ENCODE measurements at regions not wholly inside any gene's neighbourhood (a gene's known extent, or its start where the extent isn't known, plus 50 kb on each side); places are given as distances from the start of the nearest gene placed in this dataset.

DNA sequence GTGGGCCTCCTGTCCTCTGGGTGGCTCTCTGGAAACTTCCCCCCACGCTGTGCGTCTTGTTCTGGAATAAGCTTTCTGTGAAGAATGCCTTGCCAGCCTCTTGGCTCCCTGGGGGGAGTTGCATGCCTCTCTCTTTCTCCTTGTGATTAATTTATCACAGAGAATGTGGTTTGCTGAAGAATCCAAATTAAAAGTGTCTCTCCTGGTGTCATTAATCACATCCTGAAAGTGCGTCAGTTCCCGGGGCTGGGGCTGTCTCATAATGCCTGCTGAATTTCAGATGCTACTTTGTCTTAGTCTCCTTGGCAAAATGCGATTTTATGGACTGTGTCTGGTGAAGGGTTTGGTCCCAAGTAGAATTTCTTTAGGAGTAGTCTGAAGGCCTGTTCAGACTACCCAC lies 787.7 kb upstream of the TMEM132C start:
- H3K27ac ChIP-seq, result no peak overlapping the region
- TF ChIP-seq, protein P1, sequence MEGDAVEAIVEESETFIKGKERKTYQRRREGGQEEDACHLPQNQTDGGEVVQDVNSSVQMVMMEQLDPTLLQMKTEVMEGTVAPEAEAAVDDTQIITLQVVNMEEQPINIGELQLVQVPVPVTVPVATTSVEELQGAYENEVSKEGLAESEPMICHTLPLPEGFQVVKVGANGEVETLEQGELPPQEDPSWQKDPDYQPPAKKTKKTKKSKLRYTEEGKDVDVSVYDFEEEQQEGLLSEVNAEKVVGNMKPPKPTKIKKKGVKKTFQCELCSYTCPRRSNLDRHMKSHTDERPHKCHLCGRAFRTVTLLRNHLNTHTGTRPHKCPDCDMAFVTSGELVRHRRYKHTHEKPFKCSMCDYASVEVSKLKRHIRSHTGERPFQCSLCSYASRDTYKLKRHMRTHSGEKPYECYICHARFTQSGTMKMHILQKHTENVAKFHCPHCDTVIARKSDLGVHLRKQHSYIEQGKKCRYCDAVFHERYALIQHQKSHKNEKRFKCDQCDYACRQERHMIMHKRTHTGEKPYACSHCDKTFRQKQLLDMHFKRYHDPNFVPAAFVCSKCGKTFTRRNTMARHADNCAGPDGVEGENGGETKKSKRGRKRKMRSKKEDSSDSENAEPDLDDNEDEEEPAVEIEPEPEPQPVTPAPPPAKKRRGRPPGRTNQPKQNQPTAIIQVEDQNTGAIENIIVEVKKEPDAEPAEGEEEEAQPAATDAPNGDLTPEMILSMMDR (conservative IDR thresholded peaks at IDR 0.05), result no peak

DNA sequence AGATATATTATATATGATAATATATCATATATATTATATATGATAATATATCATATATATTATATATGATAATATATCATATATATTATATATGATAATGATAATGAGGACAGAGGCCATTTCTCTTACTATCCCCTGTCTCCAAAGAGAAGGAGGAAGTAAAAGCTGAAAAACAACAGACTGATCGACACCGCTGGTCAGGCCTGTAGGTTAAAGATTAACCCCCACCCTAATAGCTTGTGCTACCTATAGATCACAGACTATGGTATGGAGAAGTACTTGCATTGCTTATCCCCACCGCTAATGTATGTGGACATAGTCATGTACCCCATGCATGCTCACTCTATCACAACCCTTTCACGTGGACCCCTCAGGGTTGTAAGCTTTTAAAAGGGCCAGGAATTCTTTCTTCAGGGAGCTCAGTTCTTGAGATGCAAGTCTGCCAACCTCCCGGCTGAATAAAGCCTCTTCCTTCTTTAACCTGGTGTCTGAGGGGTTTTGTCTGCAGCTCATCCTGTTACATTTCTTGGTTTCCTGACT lies 786.1 kb upstream of the TMEM132C start:
- H3K27ac ChIP-seq, result no peak overlapping the region
- TF ChIP-seq, protein P1 (conservative IDR thresholded peaks at IDR 0.05), result no peak

DNA sequence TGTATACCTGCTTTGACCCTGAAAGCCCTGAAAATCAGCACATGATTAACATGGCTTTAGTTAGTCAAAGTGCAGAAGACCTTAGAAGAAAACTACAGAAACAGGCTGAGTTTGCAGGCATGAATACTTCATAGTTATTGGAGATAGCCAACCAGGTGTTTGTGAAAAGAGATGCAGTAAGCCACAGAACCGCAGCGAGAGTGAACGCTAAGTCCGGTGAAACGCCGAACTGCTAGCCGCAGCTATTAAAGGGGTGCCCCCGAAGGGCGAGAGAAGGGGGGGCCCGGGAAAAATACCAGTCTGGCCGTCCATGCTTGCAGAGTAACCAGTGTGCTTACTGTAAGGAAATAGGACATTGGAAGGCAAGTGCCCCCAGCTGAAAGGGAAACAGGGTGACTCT lies 784.0 kb upstream of the TMEM132C start:
- TF ChIP-seq, protein P1 (conservative IDR thresholded peaks at IDR 0.05), result no peak
- H3K27ac ChIP-seq, result no peak overlapping the region

DNA sequence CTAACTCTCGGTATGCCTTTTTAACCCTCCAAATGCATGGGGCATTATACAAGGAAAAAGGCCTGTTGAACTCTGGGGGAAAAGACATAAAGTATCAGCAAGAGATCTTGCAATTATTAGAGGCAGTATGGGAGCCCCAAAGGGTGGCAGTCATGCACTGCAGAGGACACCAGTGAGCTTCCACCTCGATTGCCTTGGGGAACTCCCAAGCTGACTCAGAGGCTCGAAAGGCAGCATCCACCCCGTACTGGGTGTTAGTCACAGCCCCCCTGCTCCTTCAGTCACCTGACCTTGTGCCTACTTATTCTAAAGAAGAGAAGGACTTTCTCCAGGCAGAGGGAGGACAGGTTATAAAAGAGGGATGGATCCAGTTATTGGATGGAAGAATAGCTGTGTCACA lies 781.4 kb upstream of the TMEM132C start:
- H3K27ac ChIP-seq, result no peak overlapping the region
- TF ChIP-seq, protein P1 (conservative IDR thresholded peaks at IDR 0.05), result no peak

DNA sequence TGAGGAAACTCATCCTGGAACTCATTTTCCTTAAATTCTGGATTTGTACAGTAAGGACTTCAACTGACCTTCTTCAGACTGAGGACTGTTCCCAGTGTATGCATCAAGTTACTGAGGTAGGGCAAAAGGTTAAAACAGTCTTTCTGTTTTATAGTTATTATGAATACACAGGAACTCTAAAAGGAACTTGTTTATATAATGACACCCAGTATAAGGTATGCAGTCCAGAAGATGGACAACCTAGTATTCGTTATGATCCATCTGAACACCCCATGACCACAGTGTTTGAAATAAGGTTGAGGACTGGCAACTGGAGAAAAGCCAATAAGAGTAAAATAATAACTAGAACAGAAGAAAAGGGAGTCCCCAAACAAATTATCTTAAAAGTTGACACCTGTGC lies 779.9 kb upstream of the TMEM132C start:
- no peak overlapping the region for H3K27ac ChIP-seq
- TF ChIP-seq, protein P1 (conservative IDR thresholded peaks at IDR 0.05), result no peak

DNA sequence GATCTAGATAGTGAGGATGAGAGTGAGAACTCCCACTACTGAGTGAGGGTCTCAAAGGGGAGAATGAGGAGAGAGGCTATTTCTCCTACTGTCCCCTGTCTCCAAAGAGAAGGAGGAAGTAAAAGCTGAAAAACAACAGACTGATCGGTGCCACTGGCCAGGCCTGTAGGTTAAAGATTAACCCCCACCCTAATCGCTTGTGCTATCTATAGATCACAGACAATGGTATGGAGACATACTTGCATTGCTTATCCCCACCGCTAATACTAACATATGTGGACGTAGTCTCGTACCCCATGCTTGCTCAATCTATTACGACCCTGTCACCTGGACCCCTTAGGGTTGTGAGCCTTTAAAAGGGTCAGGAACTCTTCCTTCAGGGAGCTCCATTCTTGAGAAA lies 777.9 kb upstream of the TMEM132C start:
- TF ChIP-seq, protein P1 (conservative IDR thresholded peaks at IDR 0.05), result no peak

DNA sequence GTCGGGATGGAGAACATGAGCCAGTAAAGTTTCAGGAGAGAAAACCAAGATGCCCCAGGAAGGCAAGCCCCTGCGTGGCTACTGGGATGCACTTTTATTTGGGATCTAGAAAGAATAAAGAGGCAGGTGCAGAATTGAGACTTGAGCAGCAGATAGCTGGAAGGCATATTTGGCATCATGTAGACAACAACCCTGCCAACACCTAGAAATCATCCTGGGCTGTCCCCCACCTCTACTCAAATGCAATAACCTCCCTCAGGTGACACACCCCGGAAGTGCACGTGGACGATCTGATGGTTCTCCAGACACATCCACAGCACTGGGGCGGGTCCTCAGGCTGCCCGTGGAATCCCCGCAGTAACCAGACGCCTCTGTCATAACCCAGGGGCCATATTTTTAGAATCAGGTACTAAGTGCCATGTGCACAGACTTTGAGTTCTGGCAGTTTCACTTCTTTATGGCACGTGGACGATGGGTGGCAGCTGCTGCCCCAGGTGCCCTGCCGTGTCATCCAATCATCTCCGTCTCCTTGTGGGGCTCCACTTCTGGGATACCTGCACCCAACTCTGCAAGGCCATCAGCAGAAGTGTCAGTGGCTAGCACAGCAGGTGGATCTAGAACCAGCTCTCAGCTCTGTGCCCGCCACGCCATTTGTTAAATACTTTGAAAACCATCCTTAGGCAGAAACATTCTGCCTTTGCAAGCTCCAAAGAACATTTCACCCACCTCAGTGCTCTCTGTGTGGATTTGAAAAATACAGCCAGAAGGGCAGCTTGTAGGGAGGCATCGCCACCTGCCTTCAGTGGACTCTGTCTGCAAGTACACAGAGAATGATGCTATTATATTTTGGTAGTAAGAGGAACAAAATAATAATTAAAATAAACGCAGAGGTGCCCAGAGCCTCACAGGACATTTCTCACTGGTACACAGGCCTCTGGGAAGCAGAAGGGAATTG lies 771.7 kb upstream of the TMEM132C start:
- TF ChIP-seq, protein P1 (conservative IDR thresholded peaks at IDR 0.05), result no peak
- H3K27ac ChIP-seq, result no peak overlapping the region

More for the DNA sequence above, 777.9 kb upstream of the TMEM132C start:
- no peak overlapping the region for H3K27ac ChIP-seq

Data from VCaP (cell line).